GM18526 (cell line): ENCODE measurements at regions not wholly inside any gene's neighbourhood (a gene's known extent, or its start where the extent isn't known, plus 50 kb on each side); places are given as distances from the start of the nearest gene placed in this dataset.

Experiments used
- POLR2A ChIP-seq: IDR thresholded peaks from 3 replicates; pipeline ENCODE4 v1.6.1; 2011; ENCODE audit not compliant: insufficient read length; ENCODE audit errors: extremely low read depth

- TF ChIP-seq POLR2A: no peak
These were observed 65.1 kb upstream of the RAB4A start for GRCh38 chr1:229205854-229206253.

- no peak for TF ChIP-seq POLR2A
These were observed 63.0 kb upstream of the RAB4A start for GRCh38 chr1:229207916-229208315.

GRCh38 chr1:229208481-229208880 lies 62.4 kb upstream of the RAB4A start:
- TF ChIP-seq POLR2A: no peak

GRCh38 chr1:229209386-229209785 lies 61.5 kb upstream of the RAB4A start:
- TF ChIP-seq POLR2A: no peak

- TF ChIP-seq POLR2A: no peak
These were observed 61.1 kb upstream of the RAB4A start for GRCh38 chr1:229209816-229210215.

- TF ChIP-seq POLR2A: no peak
These were observed 60.1 kb upstream of the RAB4A start for GRCh38 chr1:229210844-229211243.

GRCh38 chr1:229213797-229214196 lies 57.1 kb upstream of the RAB4A start:
- no peak for TF ChIP-seq POLR2A

GRCh38 chr1:229217716-229218115 lies 53.2 kb upstream of the RAB4A start:
- TF ChIP-seq POLR2A: no peak

GRCh38 chr1:229218612-229219025 lies 52.3 kb upstream of the RAB4A start:
- no peak for TF ChIP-seq POLR2A

- no peak for TF ChIP-seq POLR2A
These were observed 50.6 kb upstream of the RAB4A start for GRCh38 chr1:229220163-229220846.

- TF ChIP-seq POLR2A: no peak
These were observed 49.5 kb upstream of the RAB4A start for GRCh38 chr1:229221106-229222019.
